ENCODE measurements at regions not wholly inside any gene's neighbourhood (a gene's known extent, or its start where the extent isn't known, plus 50 kb on each side); places are given as distances from the start of the nearest gene placed in this dataset.
"Not testable (repeated sequence)": the region's sequence is repeated elsewhere in the genome, so short reads cannot be mapped to it uniquely, and the experiment has no call there.

DNA sequence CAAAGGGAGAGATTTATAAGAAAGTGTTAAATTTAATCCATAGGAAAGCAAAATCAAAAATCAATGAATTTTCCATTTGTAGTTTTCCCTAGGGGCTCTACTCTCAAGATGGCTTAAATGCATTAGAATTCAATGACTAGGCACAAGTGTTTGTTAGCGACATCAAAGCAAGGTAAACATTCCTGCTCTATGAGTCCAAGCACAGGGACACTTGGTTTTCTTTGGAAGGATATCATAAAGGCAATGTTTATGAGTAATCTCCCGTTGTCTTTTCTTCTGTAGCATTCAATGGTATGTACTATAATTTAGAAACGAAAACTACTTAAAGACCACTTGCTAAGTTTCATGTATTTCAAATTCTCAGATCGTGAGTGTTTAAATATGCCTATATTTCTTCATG, 54.8 kb upstream of the ZNF717 start:
- not testable (repeated sequence) for H3K27me3 ChIP-seq (ENCODE audit: insufficient read depth, poor library complexity, severe bottlenecking); H3K27ac ChIP-seq (replicated peaks); H3K4me3 ChIP-seq (replicated peaks; ENCODE audit: insufficient read depth, low read length); DNase-seq (ENCODE audit: low read depth in 1 of 2, low spot score in 1 of 2)

DNA sequence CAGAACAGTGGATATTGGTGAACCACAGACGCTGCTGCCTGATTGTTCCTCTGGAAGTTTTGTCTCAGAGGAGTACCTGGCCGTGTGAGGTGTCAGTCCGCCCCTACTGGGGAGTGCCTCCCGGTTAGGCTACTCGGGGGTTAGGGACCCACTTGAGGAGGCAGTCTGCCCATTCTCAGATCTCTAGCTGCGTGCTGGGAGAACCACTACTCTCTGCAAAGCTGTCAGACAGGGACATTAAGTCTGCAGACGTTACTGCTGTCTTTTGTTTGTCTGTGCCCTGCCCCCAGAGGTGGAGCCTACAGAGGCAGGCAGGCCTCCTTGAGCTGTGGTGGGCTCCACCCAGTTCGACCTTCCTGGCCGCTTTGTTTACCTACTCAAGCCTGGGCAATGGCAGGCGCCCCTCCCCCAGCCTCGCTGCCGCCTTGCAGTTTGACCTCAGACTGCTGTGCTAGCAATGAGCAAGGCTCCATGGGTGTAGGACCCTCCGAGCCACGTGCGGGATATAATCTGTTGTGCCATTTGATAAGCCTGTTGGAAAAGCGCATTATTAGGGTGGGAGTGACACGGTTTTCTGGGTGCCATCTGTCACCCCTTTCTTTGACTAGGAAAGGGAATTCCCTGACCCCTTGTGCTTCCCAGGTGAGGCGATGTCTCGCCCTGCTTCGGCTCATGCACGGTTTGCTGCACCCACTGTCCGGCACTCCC, 65.1 kb upstream of the ZNF717 start:
- not testable (repeated sequence) for DNase-seq (ENCODE audit: low read depth in 1 of 2, low spot score in 1 of 2); H3K27ac ChIP-seq (replicated peaks); H3K27me3 ChIP-seq (ENCODE audit: insufficient read depth, poor library complexity, severe bottlenecking); H3K4me3 ChIP-seq (replicated peaks; ENCODE audit: insufficient read depth, low read length)

DNA sequence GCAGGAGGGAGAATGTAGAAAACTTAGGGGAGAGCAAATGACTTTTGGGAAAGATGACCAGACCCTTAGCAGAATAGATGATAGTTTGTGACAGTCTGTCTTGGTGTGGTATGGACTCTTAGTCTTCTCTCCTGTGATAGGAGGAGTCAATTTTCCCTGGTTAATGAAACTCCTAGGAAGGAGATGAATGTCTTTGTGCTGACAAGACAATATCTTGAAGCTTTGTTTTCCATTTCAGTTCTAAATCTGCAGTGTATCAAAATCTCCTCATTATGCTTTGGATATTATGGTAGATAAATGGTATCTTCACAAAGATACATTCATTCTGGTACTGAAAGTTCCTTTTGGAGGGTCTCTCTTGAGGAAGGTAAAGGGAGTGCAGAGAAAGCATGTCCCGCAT, 77.8 kb upstream of the ZNF717 start:
- no peak for DNase-seq (ENCODE audit: low read depth in 1 of 2, low spot score in 1 of 2)
- H3K27me3 ChIP-seq (ENCODE audit: insufficient read depth, poor library complexity, severe bottlenecking), result no peaks in the 10 kb centered on the region
- no peak overlapping the region for H3K27ac ChIP-seq (replicated peaks)
- TF ChIP-seq POLR2AphosphoS5 (IDR thresholded peaks at IDR 0.05; ENCODE audit: low read depth) (no peak), GABPA (IDR thresholded peaks at IDR 0.05; ENCODE audit: low read depth) (no peak), SPI1 (IDR thresholded peaks at IDR 0.05; ENCODE audit: borderline replicate concordance, low read depth) (no peak)
- TF ChIP-seq, protein P1, sequence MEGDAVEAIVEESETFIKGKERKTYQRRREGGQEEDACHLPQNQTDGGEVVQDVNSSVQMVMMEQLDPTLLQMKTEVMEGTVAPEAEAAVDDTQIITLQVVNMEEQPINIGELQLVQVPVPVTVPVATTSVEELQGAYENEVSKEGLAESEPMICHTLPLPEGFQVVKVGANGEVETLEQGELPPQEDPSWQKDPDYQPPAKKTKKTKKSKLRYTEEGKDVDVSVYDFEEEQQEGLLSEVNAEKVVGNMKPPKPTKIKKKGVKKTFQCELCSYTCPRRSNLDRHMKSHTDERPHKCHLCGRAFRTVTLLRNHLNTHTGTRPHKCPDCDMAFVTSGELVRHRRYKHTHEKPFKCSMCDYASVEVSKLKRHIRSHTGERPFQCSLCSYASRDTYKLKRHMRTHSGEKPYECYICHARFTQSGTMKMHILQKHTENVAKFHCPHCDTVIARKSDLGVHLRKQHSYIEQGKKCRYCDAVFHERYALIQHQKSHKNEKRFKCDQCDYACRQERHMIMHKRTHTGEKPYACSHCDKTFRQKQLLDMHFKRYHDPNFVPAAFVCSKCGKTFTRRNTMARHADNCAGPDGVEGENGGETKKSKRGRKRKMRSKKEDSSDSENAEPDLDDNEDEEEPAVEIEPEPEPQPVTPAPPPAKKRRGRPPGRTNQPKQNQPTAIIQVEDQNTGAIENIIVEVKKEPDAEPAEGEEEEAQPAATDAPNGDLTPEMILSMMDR (IDR thresholded peaks at IDR 0.05; ENCODE audit: insufficient read depth, low read length), result no peak
- TF ChIP-seq, protein P2, sequence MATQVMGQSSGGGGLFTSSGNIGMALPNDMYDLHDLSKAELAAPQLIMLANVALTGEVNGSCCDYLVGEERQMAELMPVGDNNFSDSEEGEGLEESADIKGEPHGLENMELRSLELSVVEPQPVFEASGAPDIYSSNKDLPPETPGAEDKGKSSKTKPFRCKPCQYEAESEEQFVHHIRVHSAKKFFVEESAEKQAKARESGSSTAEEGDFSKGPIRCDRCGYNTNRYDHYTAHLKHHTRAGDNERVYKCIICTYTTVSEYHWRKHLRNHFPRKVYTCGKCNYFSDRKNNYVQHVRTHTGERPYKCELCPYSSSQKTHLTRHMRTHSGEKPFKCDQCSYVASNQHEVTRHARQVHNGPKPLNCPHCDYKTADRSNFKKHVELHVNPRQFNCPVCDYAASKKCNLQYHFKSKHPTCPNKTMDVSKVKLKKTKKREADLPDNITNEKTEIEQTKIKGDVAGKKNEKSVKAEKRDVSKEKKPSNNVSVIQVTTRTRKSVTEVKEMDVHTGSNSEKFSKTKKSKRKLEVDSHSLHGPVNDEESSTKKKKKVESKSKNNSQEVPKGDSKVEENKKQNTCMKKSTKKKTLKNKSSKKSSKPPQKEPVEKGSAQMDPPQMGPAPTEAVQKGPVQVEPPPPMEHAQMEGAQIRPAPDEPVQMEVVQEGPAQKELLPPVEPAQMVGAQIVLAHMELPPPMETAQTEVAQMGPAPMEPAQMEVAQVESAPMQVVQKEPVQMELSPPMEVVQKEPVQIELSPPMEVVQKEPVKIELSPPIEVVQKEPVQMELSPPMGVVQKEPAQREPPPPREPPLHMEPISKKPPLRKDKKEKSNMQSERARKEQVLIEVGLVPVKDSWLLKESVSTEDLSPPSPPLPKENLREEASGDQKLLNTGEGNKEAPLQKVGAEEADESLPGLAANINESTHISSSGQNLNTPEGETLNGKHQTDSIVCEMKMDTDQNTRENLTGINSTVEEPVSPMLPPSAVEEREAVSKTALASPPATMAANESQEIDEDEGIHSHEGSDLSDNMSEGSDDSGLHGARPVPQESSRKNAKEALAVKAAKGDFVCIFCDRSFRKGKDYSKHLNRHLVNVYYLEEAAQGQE (IDR thresholded peaks at IDR 0.05; ENCODE audit: insufficient replicate concordance, low read depth), result no peak
- H3K4me3 ChIP-seq (replicated peaks; ENCODE audit: insufficient read depth, low read length), result no peak overlapping the region

DNA sequence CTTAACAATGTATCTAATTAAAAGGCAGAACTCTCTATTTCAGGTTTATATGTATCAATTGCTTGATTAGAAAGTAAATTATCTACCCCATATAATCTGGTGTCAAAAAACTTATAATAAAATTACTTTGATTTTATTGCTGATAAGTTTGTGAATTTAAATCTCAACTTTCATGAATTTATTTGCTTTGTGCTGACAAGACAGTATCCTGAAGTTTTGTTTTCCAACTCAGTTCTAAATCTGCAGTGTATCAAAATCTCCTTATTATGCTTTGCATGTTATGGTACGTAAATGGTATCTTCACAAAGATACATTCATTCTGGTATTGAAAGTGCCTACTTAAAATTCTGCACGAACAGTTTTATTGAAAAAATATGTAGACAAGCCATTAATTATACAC, 78.5 kb upstream of the ZNF717 start:
- H3K27me3 ChIP-seq (ENCODE audit: insufficient read depth, poor library complexity, severe bottlenecking), result no peaks in the 10 kb centered on the region
- no peak overlapping the region for H3K4me3 ChIP-seq (replicated peaks; ENCODE audit: insufficient read depth, low read length)
- no peak for DNase-seq (ENCODE audit: low read depth in 1 of 2, low spot score in 1 of 2)
- H3K27ac ChIP-seq (replicated peaks), result no peak overlapping the region
- TF ChIP-seq, protein P1 (IDR thresholded peaks at IDR 0.05; ENCODE audit: insufficient read depth, low read length), result no peak
- TF ChIP-seq, protein P2 (IDR thresholded peaks at IDR 0.05; ENCODE audit: insufficient replicate concordance, low read depth), result no peak
- no peak for TF ChIP-seq SPI1 (IDR thresholded peaks at IDR 0.05; ENCODE audit: borderline replicate concordance, low read depth)
- TF ChIP-seq GABPA (IDR thresholded peaks at IDR 0.05; ENCODE audit: low read depth), result no peak
- TF ChIP-seq POLR2AphosphoS5 (IDR thresholded peaks at IDR 0.05; ENCODE audit: low read depth), result no peak

DNA sequence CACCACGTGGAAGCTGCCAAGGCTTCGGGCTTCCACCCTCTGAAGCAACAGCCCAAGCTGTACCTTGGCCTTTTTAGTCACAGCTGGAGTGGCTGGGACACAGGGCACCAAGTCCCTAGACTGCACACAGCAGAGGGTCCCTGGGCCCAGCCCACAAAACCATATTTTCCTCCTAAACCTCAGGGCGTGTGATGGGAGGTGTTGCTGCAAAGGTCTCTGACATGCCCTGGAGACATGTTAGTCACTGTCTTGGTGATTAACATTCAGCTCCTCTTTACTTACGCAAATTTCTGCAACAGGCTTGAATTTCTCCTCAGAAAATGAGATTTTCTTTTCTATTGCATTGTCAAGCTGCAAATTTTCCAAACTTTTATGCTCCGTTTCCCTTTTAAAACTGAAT, 98.4 kb upstream of the ZNF717 start:
- H3K27me3 ChIP-seq (ENCODE audit: insufficient read depth, poor library complexity, severe bottlenecking); DNase-seq (ENCODE audit: low read depth in 1 of 2, low spot score in 1 of 2); H3K4me3 ChIP-seq (replicated peaks; ENCODE audit: insufficient read depth, low read length); H3K27ac ChIP-seq (replicated peaks): not testable (repeated sequence)

Measured in HL-60 (cell line).